ENCODE measurements at regions not wholly inside any gene's neighbourhood (a gene's known extent, or its start where the extent isn't known, plus 50 kb on each side); places are given as distances from the start of the nearest gene placed in this dataset.

DNA sequence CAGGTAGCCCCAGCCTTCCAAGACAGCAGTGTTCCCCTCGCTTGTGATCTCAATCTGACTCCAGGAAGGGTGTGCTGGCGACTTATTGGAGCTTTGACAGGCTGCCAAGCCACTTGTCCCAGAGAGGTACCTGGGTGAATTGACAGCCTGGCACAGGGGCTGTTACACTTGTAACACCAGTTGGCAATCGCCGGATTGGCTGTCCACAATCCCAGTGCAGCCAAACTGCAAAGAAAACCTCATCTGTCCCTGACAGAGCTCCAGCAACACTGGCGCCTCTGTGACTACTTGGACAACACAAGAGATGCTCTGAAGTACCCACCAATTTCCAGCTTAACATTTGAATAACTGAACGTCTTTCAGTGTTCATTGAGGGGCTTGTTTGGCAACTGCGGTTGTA, 76.8 kb upstream of the PRPS1 start:
- Histone ChIP-seq H3K27me3 (ENCODE audit: low read length) (no peaks in the 10 kb centered on the region), H3K27ac (ENCODE audit: low read length) (no peak overlapping the region), H3K36me3 (ENCODE audit: low read depth, low read length) (no peaks in the 10 kb centered on the region), H2AFZ (ENCODE audit: low read length) (no peak overlapping the region), H3K9me3 (ENCODE audit: low read length) (no peaks in the 10 kb centered on the region), H3F3A (ENCODE audit: low read length, unreplicated experiment) (no peaks in the 10 kb centered on the region), H3K4me1 (ENCODE audit: insufficient read depth, low read length) (no peaks in the 10 kb centered on the region), H3K4me3 (ENCODE audit: low read length) (no peak overlapping the region), H3K9me2 (replicated peaks; ENCODE audit: low read length) (no peaks in the 10 kb centered on the region), H3K4me2 (ENCODE audit: low read length) (no peak overlapping the region), H3K9ac (ENCODE audit: low read length) (no peak overlapping the region), H3K79me2 (ENCODE audit: low read length) (no peaks in the 10 kb centered on the region), H4K20me1 (ENCODE audit: low read length) (no peaks in the 10 kb centered on the region)
- BruUV-seq (replicated peaks), result no TSS peak
- ChIA-PET CTCF (no interaction called here), POLR2A (ENCODE audit: unreplicated experiment) (no interaction called here)
- no peak for DNase-seq
- no peak for ATAC-seq
- TF ChIP-seq EZH2phosphoT487 (IDR thresholded peaks at IDR 0.05; ENCODE audit: borderline replicate concordance, low read length) (no peak), EZH2 (IDR thresholded peaks at IDR 0.05; ENCODE audit: low read length, unreplicated experiment) (no peak), CTCF (conservative IDR thresholded peaks at IDR 0.05; ENCODE audit: low read depth, low read length) (no peak)
- intact Hi-C loops (cut with micrococcal nuclease), result no loop called here

- H2AFZ ChIP-seq (ENCODE audit: low read length), result no peak overlapping the region
- ATAC-seq (no peak), DNase-seq (no peak)
- H3K4me3 ChIP-seq (ENCODE audit: low read length), result no peak overlapping the region
- H3K9me3 ChIP-seq (ENCODE audit: low read length), result no peaks in the 10 kb centered on the region
- no peak overlapping the region for H3K4me2 ChIP-seq (ENCODE audit: low read length)
- H3F3A ChIP-seq (ENCODE audit: low read length, unreplicated experiment), result no peaks in the 10 kb centered on the region
- no peaks in the 10 kb centered on the region for H3K9me2 ChIP-seq (replicated peaks; ENCODE audit: low read length)
- H3K9ac ChIP-seq (ENCODE audit: low read length), result no peak overlapping the region
- no TSS peak for BruUV-seq (replicated peaks)
- H4K20me1 ChIP-seq (ENCODE audit: low read length), result no peaks in the 10 kb centered on the region
- no peaks in the 10 kb centered on the region for H3K79me2 ChIP-seq (ENCODE audit: low read length)
- H3K4me1 ChIP-seq (ENCODE audit: insufficient read depth, low read length), result no peaks in the 10 kb centered on the region
- intact Hi-C loops (cut with micrococcal nuclease), result no loop called here
- TF ChIP-seq CTCF (conservative IDR thresholded peaks at IDR 0.05; ENCODE audit: low read depth, low read length) (no peak), EZH2phosphoT487 (IDR thresholded peaks at IDR 0.05; ENCODE audit: borderline replicate concordance, low read length) (no peak), EZH2 (IDR thresholded peaks at IDR 0.05; ENCODE audit: low read length, unreplicated experiment) (no peak)
- H3K36me3 ChIP-seq (ENCODE audit: low read depth, low read length), result no peaks in the 10 kb centered on the region
- H3K27ac ChIP-seq (ENCODE audit: low read length), result no peak overlapping the region
- no peaks in the 10 kb centered on the region for H3K27me3 ChIP-seq (ENCODE audit: low read length)
- ChIA-PET CTCF (no interaction called here), POLR2A (ENCODE audit: unreplicated experiment) (no interaction called here)
Measured at GRCh38 chrX:107552930-107553329, 75.4 kb upstream of the PRPS1 start.

DNA sequence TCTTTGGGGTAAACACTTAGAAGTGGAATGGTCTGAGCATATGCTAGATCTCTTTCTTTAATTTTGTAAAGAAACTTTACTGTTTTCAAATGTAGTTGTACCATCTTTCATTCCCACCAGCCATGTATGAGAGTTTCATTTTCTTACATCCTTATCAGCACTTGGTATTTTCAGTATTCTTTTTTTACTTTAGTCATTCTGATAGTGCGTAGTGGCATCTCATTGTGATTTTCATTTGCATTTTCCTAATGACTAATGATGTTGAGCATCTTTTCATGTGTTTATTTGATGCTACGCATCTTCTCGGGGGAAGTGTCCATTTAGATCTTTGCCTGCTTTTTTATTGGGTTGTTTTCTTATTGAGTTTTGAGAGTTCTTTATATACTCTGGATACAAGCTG, 71.3 kb upstream of the PRPS1 start:
- no peak overlapping the region for H3K4me3 ChIP-seq (ENCODE audit: low read length)
- no peaks in the 10 kb centered on the region for H3F3A ChIP-seq (ENCODE audit: low read length, unreplicated experiment)
- H3K27ac ChIP-seq (ENCODE audit: low read length), result no peak overlapping the region
- H3K9me3 ChIP-seq (ENCODE audit: low read length), result no peaks in the 10 kb centered on the region
- H4K20me1 ChIP-seq (ENCODE audit: low read length), result no peaks in the 10 kb centered on the region
- H3K36me3 ChIP-seq (ENCODE audit: low read depth, low read length), result no peaks in the 10 kb centered on the region
- no peaks in the 10 kb centered on the region for H3K4me1 ChIP-seq (ENCODE audit: insufficient read depth, low read length)
- intact Hi-C loops (cut with micrococcal nuclease), result no loop called here
- ChIA-PET CTCF (no interaction called here), POLR2A (ENCODE audit: unreplicated experiment) (no interaction called here)
- no TSS peak for BruUV-seq (replicated peaks)
- no peak overlapping the region for H3K9ac ChIP-seq (ENCODE audit: low read length)
- ATAC-seq (no peak), DNase-seq (no peak)
- no peak overlapping the region for H2AFZ ChIP-seq (ENCODE audit: low read length)
- H3K9me2 ChIP-seq (replicated peaks; ENCODE audit: low read length), result no peaks in the 10 kb centered on the region
- no peak for TF ChIP-seq EZH2 (IDR thresholded peaks at IDR 0.05; ENCODE audit: low read length, unreplicated experiment)
- no peak for TF ChIP-seq EZH2phosphoT487 (IDR thresholded peaks at IDR 0.05; ENCODE audit: borderline replicate concordance, low read length)
- TF ChIP-seq CTCF (conservative IDR thresholded peaks at IDR 0.05; ENCODE audit: low read depth, low read length), result no peak
- no peaks in the 10 kb centered on the region for H3K27me3 ChIP-seq (ENCODE audit: low read length)
- H3K4me2 ChIP-seq (ENCODE audit: low read length), result no peak overlapping the region
- no peaks in the 10 kb centered on the region for H3K79me2 ChIP-seq (ENCODE audit: low read length)
